ENCODE measurements at regions not wholly inside any gene's neighbourhood (a gene's known extent, or its start where the extent isn't known, plus 50 kb on each side); places are given as distances from the start of the nearest gene placed in this dataset.
"Not testable (repeated sequence)": the region's sequence is repeated elsewhere in the genome, so short reads cannot be mapped to it uniquely, and the experiment has no call there.

DNA sequence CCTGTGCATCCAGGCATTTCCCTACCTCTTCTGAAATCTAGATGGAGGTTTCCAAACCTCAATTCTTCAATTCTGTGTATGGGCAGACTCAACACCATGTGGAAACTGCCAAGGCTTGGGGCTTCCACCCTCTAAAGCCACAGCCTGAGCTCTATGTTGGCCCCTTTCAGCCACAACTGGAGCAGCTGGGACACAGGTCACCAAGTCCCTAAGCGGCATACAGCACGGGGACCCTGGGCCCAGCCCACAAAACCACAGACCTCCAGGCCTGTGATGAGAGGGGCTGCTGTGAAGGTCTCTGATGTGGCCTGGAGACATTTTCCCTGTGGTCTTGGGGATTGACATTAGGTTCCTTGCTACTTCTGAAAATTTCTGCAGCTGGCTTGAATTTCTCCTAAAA lies 255.4 kb downstream of the TDRD15 start:
- no peak for DNase-seq (ENCODE audit: extremely low spot score, insufficient read length, low read depth)
- FAIRE-seq: no peak

DNA sequence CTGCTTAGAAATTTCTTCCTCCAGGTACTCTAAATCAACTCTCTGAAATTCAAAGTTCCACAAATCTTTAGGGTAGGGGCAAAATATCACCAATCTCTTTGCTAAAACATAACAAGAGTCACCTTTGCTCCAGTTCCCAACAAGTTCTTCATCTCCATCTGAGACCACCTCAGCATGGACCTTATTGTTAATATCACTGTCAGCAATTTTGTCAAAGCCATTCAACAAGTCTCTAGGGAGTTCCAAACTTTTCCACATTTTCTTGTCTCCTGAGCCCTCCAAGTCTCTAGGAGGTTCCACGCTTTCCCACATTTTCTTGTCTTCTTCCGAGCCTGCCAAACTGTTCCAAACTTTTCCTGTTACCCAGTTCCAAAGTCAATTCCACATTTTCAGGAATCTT lies 255.9 kb downstream of the TDRD15 start:
- FAIRE-seq; DNase-seq (ENCODE audit: extremely low spot score, insufficient read length, low read depth): not testable (repeated sequence)

DNA sequence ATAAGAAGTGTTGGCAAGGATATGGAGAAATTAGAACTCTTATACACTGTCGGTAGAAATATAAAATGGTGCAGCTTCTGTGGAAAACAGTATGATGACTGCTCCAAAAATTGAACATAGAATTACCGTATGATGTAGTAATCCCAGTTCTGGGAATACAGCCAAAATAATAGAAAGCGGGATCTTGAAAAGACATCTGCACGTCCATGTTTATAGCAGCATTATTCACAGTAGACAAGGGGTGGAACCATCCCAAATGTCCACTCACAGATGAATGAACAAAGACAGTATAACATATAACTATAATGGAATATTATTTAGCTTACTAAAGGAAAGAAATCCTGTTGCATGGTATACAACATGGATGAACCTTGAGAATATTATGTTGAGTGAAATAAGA lies 257.7 kb downstream of the TDRD15 start:
- FAIRE-seq (no peak), DNase-seq (ENCODE audit: extremely low spot score, insufficient read length, low read depth) (no peak)

DNA sequence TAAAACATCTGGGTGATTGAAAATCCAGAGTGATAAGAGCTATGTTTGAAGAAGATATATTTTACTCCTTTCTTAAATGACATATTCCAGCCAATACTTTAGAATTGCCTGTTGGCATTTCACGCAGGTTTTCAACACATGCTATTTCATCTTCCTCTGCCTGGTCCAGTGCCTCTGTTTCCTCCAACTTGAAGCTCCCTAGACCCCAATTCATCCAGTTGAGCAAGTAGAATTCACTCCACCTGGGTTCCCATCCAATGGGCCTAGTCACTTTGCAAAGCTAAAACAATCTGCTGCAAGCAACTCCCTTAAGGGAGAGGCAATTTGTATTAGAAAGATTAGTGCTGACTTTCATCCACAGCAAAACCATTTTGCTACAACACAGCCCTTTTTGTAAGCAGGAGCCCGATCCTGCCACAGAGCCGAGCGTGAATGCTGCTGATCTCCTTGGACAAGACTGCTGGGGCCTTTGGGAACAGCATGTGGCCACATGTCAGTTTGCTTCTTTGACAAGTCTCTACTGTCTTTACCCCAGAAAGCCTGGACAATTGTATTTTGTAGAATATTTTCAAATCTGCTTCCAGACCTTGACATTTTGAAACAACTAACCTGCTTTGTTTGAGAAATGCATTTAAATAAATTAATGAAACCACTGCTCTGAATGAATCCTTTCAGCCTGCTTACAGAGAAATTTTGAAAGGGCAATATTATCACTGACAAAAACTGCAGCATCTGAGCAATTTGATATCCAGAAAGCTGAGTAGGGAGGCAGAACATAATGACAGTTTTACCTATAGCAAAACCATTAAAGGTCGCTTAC lies 259.1 kb downstream of the TDRD15 start:
- DNase-seq (ENCODE audit: extremely low spot score, insufficient read length, low read depth): no peak
- no peak for FAIRE-seq

DNA sequence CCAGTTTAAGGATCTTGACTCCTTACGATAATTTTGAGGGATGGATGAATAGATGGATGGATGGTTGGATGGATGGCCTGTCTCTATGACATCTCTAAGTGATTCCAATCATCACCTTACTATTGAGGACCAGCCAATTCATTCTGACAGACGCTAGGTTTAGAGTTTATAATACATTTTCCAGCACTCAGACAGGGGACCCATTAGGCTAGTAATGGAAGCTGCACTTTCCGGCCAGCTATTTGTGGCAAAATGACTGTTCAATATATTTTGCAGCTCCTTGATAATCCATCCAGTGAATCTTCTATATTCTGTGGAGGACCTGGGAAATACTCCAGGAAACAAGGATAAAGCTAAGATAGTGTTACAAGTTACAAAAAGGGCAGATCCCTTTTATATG lies 262.9 kb downstream of the TDRD15 start:
- DNase-seq (ENCODE audit: extremely low spot score, insufficient read length, low read depth) (no peak), FAIRE-seq (no peak)

DNA sequence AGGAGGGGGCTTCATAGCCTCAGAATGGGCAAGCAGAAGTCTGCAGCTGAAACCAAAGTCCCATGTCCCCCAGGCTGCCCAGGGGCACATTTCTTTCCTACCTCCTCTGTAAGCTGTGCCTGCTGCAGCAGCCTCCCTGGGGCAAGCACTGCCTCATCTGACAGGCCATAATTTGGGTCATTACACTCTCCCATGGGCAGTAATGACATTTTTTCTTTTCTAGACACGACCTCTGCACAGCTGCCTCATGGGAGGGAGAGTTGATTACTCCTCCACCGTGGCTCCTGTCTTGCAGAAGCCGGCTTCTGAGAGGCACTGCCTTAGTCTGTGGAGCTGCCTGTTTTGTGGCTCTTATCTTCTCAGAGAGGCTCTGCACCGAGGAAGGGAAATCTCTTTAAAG lies 268.9 kb downstream of the TDRD15 start:
- no peak for DNase-seq (ENCODE audit: extremely low spot score, insufficient read length, low read depth)

DNA sequence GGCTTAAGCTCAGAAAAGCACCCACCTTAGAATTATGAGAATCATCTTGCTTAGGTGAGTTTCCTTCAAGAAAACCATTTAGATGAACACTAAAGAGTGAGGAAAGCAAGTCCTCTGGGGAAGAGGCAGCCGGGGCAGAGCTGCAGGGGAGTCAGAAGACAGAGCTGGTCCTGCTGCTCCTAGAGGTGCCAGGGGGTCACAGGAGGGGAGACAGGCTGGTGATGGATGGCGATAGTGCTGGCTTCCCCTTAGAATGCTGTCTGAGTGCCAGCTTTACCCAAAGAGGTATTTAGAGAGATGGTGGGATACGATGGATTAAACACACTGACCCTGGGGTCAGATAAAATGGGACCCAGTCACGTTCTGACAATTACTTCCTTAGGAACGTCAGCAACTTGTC lies 269.4 kb downstream of the TDRD15 start:
- FAIRE-seq (no peak), DNase-seq (ENCODE audit: extremely low spot score, insufficient read length, low read depth) (no peak)

More for the DNA sequence above, 268.9 kb downstream of the TDRD15 start:
- no peak for FAIRE-seq

DNA sequence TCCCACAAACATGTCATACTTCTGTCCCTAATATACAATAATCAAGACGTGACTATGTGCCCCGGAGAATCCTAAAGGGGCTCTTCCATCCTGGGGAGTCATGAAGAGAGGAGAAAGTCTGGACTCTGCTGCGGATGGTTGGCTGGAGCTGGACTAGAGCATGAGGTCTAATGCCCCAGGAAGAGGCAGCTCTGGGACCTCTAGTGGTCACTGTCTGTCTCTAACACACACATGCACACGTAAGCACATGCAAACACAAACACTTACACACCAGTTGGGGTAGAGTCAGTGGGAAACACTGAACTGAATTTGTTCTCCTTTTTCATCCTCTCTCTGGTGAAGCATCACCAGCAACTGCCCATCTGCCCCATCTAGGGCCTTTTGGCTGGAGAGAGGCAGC lies 271.6 kb downstream of the TDRD15 start:
- FAIRE-seq: no peak
- no peak for DNase-seq (ENCODE audit: extremely low spot score, insufficient read length, low read depth)

DNA sequence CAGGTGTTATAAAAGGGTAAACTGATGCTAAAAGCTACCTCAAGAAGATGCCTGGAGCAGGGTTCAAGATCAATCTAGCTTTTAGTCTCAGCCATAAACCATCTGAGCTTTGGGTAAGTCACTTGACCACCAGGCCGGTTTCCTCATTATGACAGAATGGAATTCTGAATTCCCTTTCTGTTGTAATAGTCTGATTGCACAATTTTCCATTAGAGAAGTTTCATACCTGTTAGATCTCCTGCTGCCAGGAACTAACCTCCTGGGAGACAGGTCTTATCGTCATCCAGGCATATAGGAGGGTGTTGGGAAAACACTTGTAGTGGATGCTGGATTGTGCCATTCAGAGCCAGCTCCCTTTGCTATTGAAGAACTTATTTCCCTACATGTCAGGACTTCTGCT lies 272.5 kb downstream of the TDRD15 start:
- no peak for DNase-seq (ENCODE audit: extremely low spot score, insufficient read length, low read depth)
- FAIRE-seq: no peak

DNA sequence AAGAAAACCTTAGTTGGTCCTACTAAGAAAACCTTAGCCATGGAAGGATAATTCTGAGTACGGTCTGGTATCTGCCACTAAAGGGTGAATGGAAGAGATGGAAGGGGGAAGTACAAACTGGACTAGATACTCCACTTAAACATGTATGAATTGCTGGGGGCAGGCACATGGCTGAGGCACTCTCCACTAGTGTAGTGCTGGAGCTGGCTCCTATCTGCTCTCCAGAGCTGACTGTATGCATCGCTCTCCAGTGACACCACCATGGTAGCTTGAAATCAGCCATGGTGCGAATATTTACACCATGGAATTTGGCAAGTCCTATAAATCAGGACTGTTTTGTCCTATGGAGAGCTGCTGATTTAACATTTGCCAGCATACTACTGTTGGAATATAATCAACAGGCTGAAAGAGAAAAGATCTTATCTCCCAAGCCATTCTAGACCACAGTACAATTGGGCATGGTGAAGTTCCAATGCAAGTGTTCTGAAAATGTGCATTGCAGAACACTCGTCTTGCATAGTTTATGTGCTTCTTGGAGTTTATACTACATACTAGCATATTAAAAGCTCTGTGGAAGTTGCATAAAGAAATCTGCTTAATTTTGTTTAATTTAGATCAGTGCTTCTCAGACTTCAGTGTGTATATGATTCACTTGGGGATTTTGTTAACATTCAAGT lies 277.4 kb downstream of the TDRD15 start:
- no peak for FAIRE-seq
- no peak for DNase-seq (ENCODE audit: extremely low spot score, insufficient read length, low read depth)

DNA sequence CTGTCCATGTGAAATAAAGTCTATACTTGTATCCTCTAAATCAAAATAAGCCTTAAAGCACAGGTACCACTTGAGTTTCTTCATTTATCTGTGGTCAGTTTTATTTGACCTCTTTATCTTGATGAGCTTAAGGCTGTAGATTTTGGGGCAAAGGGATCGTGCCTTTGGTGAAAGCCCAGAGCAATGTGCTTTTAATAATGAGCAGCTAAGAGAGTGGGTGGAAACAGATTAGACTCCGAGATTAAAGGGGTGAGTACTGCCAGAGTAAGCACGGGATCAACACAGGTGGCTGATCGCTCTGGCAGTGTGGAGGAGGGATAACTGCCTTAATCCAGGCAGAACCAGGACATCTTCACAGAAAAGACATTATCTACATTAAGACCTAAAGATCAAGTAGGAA lies 280.4 kb downstream of the TDRD15 start:
- DNase-seq (ENCODE audit: extremely low spot score, insufficient read length, low read depth) (no peak), FAIRE-seq (no peak)

DNA sequence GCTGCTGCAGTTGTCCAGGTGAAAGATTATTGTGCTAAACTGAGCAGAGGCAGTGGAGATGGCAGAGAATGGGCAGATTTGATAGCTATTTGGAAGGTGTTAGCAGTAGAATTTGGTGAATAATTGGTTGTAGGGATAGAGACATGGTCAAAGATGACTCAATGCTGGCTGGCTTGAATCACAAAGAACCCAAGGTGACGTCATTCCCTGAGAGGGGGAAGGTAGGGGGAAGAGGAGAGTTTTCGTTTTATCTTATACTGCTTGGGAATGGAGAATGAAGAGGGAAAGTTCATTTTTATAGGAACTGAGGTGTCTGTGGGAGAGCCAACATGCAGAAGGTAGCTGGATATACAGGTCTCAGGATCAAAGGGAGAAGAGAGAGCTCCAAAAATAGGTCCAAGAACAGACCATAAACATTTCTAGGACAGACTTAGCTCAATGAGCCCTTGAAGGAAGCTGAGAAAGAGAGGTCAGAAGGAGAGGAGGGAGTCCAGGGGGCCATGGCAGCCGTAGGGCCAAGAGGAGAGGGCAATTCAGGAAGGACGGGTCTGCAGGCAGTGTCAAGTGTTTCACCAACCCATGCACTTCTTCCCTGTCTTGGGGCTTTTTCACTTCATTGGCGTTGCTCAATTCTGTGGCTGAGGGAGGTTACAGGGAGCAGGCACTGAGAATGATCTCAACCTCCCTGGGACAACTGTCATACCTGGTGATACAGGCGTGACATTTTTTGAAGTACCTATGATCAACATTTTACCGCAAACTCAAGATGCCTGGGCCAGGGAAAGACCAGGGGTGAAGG lies 281.3 kb downstream of the TDRD15 start:
- FAIRE-seq (no peak), DNase-seq (ENCODE audit: extremely low spot score, insufficient read length, low read depth) (no peak)

DNA sequence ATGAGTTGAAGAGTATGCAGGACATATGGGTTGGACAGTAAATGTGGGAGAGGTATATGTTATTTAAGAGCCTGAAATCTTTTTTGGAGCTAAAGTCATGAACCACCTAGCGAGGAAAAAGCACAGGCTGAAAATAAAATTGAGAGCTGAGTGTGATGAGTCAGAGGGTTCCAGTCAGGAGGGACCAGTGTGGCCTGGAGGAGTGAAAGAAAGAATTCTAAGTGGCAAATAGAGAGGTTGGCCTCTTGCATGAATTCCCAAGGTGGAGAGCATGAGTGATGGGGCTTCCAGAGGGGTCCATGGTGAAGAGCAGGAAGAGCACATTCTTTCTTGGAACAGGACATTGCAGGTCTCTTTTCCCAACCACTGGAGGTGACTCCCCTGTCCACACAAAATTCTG lies 282.6 kb downstream of the TDRD15 start:
- FAIRE-seq: no peak
- no peak for DNase-seq (ENCODE audit: extremely low spot score, insufficient read length, low read depth)

DNA sequence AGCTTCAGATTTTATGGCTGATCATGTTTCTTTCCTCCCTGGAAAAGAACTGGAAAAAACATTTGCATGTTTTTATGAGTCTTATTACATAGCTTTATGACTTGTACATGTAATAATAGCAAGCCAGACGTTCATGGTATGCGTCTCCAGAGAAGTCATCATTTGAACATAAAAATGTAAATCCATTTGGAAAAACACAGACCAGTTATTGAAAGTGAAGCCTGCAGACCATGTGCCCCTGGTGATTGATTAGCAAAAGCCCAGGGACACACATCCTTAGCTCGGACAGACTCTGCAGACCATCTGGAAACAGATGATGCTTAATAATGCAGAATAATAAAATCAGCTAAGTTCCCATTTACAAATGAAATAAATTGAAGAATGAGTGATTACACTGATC lies 283.1 kb downstream of the TDRD15 start:
- FAIRE-seq (no peak), DNase-seq (ENCODE audit: extremely low spot score, insufficient read length, low read depth) (no peak)

DNA sequence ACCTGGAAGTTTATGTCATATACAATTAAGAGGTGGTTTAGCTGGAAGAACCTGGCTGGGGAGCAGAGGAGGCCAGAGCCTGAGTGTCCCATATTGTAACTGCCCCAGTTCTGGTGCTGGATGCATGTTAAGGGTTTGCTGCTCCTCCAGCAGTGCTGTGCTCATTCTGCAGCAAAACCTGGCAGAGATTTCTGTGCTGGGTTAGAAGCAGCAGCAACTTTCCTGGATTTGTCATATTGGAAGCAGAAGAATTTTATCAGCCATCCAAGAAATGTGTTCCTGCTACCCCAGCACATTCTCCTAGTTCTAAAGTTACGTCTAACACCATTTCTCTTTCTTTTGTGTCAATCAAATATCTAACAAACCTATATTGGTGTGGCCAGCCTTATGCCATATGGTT lies 284.1 kb downstream of the TDRD15 start:
- no peak for FAIRE-seq
- DNase-seq (ENCODE audit: extremely low spot score, insufficient read length, low read depth): no peak

DNA sequence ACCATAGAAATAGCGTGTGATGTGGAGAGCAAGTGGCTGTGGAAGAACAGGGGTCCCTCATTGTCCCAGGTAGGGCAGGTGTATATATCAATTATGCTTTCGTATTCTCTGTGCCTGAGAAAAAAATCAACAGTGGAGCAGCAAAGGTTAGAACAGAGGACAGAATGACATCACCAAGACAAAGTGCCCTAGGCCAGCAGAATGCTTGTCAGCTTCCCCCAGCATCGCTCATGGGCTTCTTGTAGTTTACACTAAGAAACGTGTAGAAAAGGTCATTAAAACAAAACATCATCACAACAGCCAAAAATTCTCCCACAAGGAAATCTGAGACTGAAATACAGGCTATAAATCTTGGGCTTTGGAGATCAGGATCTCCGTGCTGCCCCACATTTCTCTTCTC lies 288.0 kb downstream of the TDRD15 start:
- FAIRE-seq: no peak

DNA sequence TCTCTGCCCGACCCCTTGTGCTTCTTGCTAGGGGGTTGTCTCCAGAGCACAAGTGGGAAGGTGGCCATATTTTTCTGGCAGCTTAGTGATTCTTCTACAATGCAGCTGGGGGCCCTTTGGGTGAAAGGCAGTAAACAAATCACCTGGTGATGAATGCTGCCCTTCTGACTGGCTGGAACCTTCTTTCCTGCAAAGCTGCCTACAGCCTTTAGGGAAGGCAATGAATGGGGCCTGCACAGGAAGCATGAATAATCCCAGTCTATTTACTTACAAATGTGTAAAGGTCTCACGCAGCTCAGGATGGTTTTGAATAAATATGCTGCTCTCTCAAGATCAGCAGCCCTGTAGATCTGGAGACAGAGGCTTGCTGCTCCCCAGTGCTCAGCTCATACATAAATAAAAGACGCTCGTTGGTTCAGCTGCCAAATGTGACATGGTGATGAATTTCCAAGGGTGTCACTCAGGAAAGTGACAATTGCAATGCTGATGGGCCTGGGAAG lies 289.2 kb downstream of the TDRD15 start:
- no peak for FAIRE-seq
- DNase-seq (ENCODE audit: extremely low spot score, insufficient read length, low read depth): no peak

More for the DNA sequence above, 288.0 kb downstream of the TDRD15 start:
- no peak for DNase-seq (ENCODE audit: extremely low spot score, insufficient read length, low read depth)

DNA sequence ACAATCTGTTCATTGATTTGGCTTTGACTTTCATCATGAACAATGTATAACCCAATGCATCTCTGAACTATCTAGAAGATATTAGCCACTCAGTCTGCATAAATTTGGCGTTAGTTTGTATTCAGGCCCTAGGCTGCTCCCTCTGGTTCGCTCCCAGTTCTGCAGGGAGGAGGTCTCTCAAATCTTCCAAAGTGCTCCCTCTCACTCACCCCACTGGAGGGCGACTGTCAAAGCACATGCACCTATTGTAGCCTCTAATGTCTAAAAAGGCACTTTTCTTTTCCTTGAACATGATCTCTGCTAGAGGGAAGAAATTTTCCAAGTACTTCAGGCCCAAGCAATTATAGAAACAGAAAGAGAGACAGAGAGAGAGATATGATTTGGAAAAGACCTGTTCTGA lies 291.5 kb downstream of the TDRD15 start:
- DNase-seq (ENCODE audit: extremely low spot score, insufficient read length, low read depth) (no peak), FAIRE-seq (no peak)

DNA sequence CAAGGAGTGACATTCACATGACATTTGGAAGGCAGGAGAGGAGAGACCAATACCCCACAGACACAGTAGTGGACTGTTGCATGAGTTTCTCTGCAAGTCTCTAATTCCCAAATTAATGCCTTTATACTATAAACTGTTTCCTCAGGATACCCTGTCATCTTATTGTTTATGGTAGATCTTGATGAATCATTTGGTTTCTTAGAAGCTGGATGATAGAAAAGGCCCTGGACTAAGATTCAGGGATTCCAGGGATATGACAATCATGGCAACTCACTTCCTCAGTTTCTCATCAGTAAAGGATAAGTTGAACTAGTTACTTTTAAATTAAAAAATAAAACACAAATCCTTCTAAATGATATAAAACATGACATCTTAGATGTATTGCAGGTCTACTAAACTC lies 292.5 kb downstream of the TDRD15 start:
- DNase-seq (ENCODE audit: extremely low spot score, insufficient read length, low read depth) (no peak), FAIRE-seq (no peak)

DNA sequence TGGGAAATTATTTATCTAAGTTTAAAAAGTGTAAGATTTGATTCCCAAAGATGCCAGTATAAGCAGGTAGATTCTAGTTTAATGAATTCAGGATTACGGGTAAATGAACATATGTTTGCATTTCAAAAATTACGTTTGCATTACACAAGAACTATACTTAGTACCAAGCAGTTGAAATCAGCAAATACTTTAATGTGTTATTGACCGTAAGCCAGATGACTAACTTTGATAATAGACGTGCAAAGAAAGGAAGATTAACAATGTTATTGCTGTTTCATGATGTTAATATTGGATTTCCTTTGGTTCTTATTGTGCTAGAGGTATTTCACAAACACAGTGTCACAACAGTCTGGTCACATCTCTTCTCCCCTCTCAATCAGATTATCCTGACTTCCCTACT lies 294.7 kb downstream of the TDRD15 start:
- no peak for DNase-seq (ENCODE audit: extremely low spot score, insufficient read length, low read depth)
- no peak for FAIRE-seq

Measured in GM18507 (cell line).